Fibroblast of lung (primary cell): ENCODE measurements at regions not wholly inside any gene's neighbourhood (a gene's known extent, or its start where the extent isn't known, plus 50 kb on each side); places are given as distances from the start of the nearest gene placed in this dataset.

Experiments
- EZH2 ChIP-seq: IDR thresholded peaks from 2 replicates; pipeline ENCODE4 v1.5.1; 2012; ENCODE audit warnings: low read length, control low read depth, mild to moderate bottlenecking; ENCODE audit errors: missing control alignments
- TF ChIP-seq, protein P1 (sequence below), 2 donors: IDR thresholded peaks in 1 of 2; conservative IDR thresholded peaks in 1 of 2; 1 replicate in 1 of 2; 2 replicates in 1 of 2; pipeline ENCODE4 v1.5.1; 2011 to 2012; ENCODE audit warnings: low read length in 2 of 2, control low read depth in 1 of 2, inconsistent platforms in 1 of 2, low read depth in 1 of 2, mild to moderate bottlenecking in 1 of 2

DNA sequence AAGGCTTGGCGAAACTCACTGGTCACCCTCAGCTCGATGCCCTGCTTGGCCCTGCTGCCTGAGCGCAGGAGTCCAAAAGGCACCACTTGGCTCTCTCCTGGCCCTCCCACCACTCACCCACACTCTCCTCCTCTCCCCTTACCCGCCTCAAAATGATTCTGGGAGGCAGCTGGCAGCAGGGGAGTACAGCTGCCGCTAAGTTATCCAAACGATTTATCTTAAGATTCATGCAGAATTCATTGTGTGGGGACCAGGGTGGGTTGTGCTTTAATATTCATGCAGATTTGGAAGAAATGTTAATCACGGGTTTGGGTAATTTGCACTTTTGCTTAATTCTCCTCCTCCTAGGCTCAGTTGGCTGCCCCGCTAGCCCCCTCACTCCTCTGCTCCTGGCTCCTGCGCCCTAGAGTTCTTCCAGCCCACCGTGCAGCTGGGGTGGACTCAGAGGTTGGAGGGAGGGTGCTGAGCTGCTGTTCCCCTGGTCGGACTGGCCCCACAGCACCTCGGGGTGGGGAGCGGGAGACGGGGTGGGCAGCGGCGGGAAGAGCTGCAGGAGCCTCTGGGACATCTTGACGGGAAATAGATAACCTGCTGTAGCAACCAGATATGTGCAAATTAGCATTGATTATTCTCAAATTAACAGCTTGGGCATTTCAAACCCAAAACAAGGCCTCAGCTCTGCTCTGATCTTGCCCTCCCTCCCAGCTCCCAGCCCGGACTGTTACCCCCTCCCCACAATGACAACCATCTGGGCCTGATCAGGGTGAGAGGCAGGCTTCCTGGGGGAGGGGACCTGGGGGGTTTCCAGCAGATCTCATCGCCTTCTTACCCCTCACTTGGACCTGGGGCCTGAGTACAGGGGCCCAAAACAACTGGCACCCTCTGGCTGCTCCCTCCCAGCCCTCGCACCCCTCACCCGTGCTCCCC lies 122.6 kb upstream of the RPL38 start:
- TF ChIP-seq, protein P1, sequence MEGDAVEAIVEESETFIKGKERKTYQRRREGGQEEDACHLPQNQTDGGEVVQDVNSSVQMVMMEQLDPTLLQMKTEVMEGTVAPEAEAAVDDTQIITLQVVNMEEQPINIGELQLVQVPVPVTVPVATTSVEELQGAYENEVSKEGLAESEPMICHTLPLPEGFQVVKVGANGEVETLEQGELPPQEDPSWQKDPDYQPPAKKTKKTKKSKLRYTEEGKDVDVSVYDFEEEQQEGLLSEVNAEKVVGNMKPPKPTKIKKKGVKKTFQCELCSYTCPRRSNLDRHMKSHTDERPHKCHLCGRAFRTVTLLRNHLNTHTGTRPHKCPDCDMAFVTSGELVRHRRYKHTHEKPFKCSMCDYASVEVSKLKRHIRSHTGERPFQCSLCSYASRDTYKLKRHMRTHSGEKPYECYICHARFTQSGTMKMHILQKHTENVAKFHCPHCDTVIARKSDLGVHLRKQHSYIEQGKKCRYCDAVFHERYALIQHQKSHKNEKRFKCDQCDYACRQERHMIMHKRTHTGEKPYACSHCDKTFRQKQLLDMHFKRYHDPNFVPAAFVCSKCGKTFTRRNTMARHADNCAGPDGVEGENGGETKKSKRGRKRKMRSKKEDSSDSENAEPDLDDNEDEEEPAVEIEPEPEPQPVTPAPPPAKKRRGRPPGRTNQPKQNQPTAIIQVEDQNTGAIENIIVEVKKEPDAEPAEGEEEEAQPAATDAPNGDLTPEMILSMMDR (conservative IDR thresholded peaks at IDR 0.05 in 1 of 2, IDR thresholded peaks at IDR 0.05 in 1 of 2; ENCODE audit: low read depth in 1 of 2, low read length in 2 of 2) = no peak
- no peak for TF ChIP-seq EZH2
